ENCODE measurements at regions not wholly inside any gene's neighbourhood (a gene's known extent, or its start where the extent isn't known, plus 50 kb on each side); places are given as distances from the start of the nearest gene placed in this dataset.

- no peak overlapping the region for H3K4me2 ChIP-seq (ENCODE audit: low read depth, low read length, poor library complexity, severe bottlenecking)
- H3K9me2 ChIP-seq (replicated peaks; ENCODE audit: low read depth, low read length) = no peaks in the 10 kb centered on the region
- TF ChIP-seq EZH2phosphoT487 (IDR thresholded peaks at IDR 0.05; ENCODE audit: borderline replicate concordance) (no peak), CTCF (conservative IDR thresholded peaks at IDR 0.05; ENCODE audit: low read length) (no peak)
- no peaks in the 10 kb centered on the region for H3K36me3 ChIP-seq (ENCODE audit: insufficient read depth, low read length)
- no peaks in the 10 kb centered on the region for H3K4me1 ChIP-seq (ENCODE audit: insufficient read depth, low read length, poor library complexity, severe bottlenecking)
- H3F3A ChIP-seq (ENCODE audit: low read depth) = no peaks in the 10 kb centered on the region
- no peaks in the 10 kb centered on the region for H3K9me3 ChIP-seq (ENCODE audit: insufficient read depth, low read depth, low read length)
- no peak overlapping the region for H3K4me3 ChIP-seq (ENCODE audit: low read length, poor library complexity, severe bottlenecking)
- no peaks in the 10 kb centered on the region for H3K79me2 ChIP-seq (ENCODE audit: insufficient read depth, low read length)
- no peaks in the 10 kb centered on the region for H3K27me3 ChIP-seq (ENCODE audit: insufficient read depth, low read length, poor library complexity, severe bottlenecking)
- H2AFZ ChIP-seq (ENCODE audit: low read length) = no peak overlapping the region
- H3K9ac ChIP-seq (ENCODE audit: low read depth, low read length, poor library complexity, severe bottlenecking) = no peak overlapping the region
- H4K20me1 ChIP-seq (ENCODE audit: insufficient read depth, low read length, poor library complexity, severe bottlenecking) = no peaks in the 10 kb centered on the region
Observed at GRCh38 chr9:73743826-73744225, 592.2 kb downstream of the ANXA1 start.

GRCh38 chr9:73745598-73745997 is 593.9 kb downstream of the ANXA1 start:
- H3K9me2 ChIP-seq (replicated peaks; ENCODE audit: low read depth, low read length) = no peaks in the 10 kb centered on the region
- no peak for TF ChIP-seq CTCF (conservative IDR thresholded peaks at IDR 0.05; ENCODE audit: low read length)
- TF ChIP-seq EZH2phosphoT487 (IDR thresholded peaks at IDR 0.05; ENCODE audit: borderline replicate concordance) = no peak
- no peak overlapping the region for H3K9ac ChIP-seq (ENCODE audit: low read depth, low read length, poor library complexity, severe bottlenecking)
- H3K4me2 ChIP-seq (ENCODE audit: low read depth, low read length, poor library complexity, severe bottlenecking) = no peak overlapping the region
- H3K4me1 ChIP-seq (ENCODE audit: insufficient read depth, low read length, poor library complexity, severe bottlenecking) = no peaks in the 10 kb centered on the region
- H3K79me2 ChIP-seq (ENCODE audit: insufficient read depth, low read length) = no peaks in the 10 kb centered on the region
- no peaks in the 10 kb centered on the region for H4K20me1 ChIP-seq (ENCODE audit: insufficient read depth, low read length, poor library complexity, severe bottlenecking)
- H3K9me3 ChIP-seq (ENCODE audit: insufficient read depth, low read depth, low read length) = no peaks in the 10 kb centered on the region
- no peaks in the 10 kb centered on the region for H3K36me3 ChIP-seq (ENCODE audit: insufficient read depth, low read length)
- H3K4me3 ChIP-seq (ENCODE audit: low read length, poor library complexity, severe bottlenecking) = no peak overlapping the region
- no peaks in the 10 kb centered on the region for H3K27me3 ChIP-seq (ENCODE audit: insufficient read depth, low read length, poor library complexity, severe bottlenecking)
- H3F3A ChIP-seq (ENCODE audit: low read depth) = no peaks in the 10 kb centered on the region
- H2AFZ ChIP-seq (ENCODE audit: low read length) = no peak overlapping the region

GRCh38 chr9:73753171-73753570 is 601.5 kb downstream of the ANXA1 start:
- no peaks in the 10 kb centered on the region for H3K79me2 ChIP-seq (ENCODE audit: insufficient read depth, low read length)
- H3K27me3 ChIP-seq (ENCODE audit: insufficient read depth, low read length, poor library complexity, severe bottlenecking) = no peaks in the 10 kb centered on the region
- no peak overlapping the region for H3K4me2 ChIP-seq (ENCODE audit: low read depth, low read length, poor library complexity, severe bottlenecking)
- no peaks in the 10 kb centered on the region for H3K9me3 ChIP-seq (ENCODE audit: insufficient read depth, low read depth, low read length)
- TF ChIP-seq CTCF (conservative IDR thresholded peaks at IDR 0.05; ENCODE audit: low read length) = no peak
- H3K4me1 ChIP-seq (ENCODE audit: insufficient read depth, low read length, poor library complexity, severe bottlenecking) = no peaks in the 10 kb centered on the region
- no peaks in the 10 kb centered on the region for H3F3A ChIP-seq (ENCODE audit: low read depth)
- no peak overlapping the region for H2AFZ ChIP-seq (ENCODE audit: low read length)
- H3K4me3 ChIP-seq (ENCODE audit: low read length, poor library complexity, severe bottlenecking) = no peak overlapping the region
- no peak overlapping the region for H3K9ac ChIP-seq (ENCODE audit: low read depth, low read length, poor library complexity, severe bottlenecking)
- no peaks in the 10 kb centered on the region for H3K36me3 ChIP-seq (ENCODE audit: insufficient read depth, low read length)
- H4K20me1 ChIP-seq (ENCODE audit: insufficient read depth, low read length, poor library complexity, severe bottlenecking) = no peaks in the 10 kb centered on the region
- no peaks in the 10 kb centered on the region for H3K9me2 ChIP-seq (replicated peaks; ENCODE audit: low read depth, low read length)

All from Loucy (cell line).